ENCODE measurements at regions not wholly inside any gene's neighbourhood (a gene's known extent, or its start where the extent isn't known, plus 50 kb on each side); places are given as distances from the start of the nearest gene placed in this dataset.
"Not testable (repeated sequence)": the region's sequence is repeated elsewhere in the genome, so short reads cannot be mapped to it uniquely, and the experiment has no call there.

DNA sequence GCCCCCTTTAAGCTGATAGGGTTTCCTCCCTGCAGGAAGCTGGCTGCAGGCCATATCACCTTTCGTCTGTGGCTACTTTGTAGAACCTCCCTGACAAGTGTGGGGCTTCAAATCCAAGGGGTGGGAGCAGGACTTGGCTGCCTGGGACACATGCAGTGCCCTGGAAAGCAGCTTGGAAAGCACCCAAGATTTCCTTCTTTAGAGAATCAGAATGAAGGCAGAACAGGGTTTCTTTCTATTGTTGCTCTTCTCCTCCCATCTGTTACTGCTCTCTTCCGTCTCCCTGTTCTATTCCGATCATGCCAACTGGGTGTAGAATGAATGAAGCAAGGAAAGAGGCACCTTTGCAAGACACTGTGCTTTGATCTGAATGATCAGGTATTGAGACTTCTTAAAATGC lies 282.2 kb downstream of the MED10 start:
- no peak for DNase-seq
- H3K27ac Mint-ChIP-seq: no peak overlapping the region
- H3K4me1 Mint-ChIP-seq: no peaks in the 10 kb centered on the region
- H3K36me3 Mint-ChIP-seq: no peaks in the 10 kb centered on the region
- peaks cover 0 to 9% of the 10 kb centered on the region in 2 donors for H3K9me3 Mint-ChIP-seq
- H3K27me3 Mint-ChIP-seq: no peaks in the 10 kb centered on the region
- no peak overlapping the region for H3K4me3 Mint-ChIP-seq
- ATAC-seq (replicated peaks): no peak

DNA sequence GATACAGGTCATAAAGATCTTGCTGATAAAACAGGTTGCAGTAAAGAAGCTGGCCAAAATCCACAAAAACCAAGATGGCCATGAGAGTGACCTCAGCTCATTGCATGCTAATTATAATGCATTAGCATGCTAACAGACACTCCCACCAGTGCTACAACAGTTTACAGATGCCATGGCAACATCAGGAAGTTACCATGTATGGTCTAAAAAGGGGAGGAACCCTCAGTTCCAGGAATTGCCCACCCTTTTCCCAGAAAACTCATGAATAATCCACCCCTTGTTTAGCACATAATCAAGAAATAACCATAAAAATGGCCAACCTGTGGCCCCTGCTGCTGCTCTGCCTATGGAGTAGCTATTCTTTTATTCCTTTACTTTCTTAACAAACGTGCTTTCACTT lies 284.2 kb downstream of the MED10 start:
- not testable (repeated sequence) for H3K27me3 Mint-ChIP-seq; H3K4me1 Mint-ChIP-seq; H3K36me3 Mint-ChIP-seq; DNase-seq; H3K4me3 Mint-ChIP-seq; ATAC-seq (replicated peaks); H3K27ac Mint-ChIP-seq
- peaks cover 0 to 14% of the 10 kb centered on the region in 2 donors for H3K9me3 Mint-ChIP-seq

DNA sequence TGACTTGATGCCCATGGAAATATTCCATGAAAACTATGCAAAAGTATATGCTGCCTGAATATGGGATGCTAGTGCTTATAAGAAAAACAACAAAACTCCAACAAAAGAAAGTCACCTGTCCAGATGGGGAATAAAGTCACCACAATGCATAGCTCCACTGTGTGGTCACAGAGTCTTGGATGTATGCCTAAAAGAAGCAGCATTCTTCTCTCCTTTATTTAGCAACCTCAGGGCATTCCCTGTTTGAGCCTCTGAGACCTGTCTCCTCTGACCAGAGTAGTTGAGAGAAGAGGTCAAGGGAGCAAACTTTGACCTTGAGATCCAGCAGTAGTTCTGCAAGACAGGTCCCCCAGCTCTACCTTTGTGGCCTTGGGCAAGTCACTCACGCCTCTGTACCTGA lies 287.5 kb downstream of the MED10 start:
- DNase-seq (no peak), ATAC-seq (replicated peaks) (no peak)
- no peaks in the 10 kb centered on the region for H3K36me3 Mint-ChIP-seq
- H3K27ac Mint-ChIP-seq: no peak overlapping the region
- peaks cover 0 to 13% of the 10 kb centered on the region in 2 donors for H3K9me3 Mint-ChIP-seq
- H3K4me3 Mint-ChIP-seq: no peak overlapping the region
- H3K27me3 Mint-ChIP-seq: no peaks in the 10 kb centered on the region
- no peaks in the 10 kb centered on the region for H3K4me1 Mint-ChIP-seq

DNA sequence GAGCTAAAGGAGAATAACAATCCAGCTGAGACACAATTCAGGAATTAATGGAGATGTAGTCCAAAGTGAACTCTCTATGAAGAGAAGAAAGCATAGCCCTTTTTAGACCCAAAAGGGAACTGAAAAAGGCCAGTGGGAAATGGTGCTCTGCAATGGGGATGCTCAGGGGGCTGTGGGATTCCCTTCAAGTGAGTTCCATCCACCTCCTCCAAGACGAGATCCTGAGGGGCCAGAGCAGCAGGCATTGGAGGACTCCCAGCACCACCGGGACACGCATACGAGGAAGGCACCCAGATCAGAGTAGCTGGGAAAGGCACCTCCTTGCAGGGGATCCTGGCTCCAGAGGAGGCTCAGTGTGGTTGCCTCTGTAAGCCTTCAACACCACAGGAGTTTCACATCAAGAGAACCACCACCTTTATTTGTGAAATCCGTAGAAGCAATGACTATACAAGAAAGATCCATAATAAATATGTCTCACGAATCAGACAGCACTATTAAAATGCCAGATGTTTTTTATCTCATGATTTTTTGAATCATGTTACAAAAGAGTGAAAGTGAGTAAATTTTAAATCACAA lies 288.2 kb downstream of the MED10 start:
- DNase-seq: no peak
- Mint-ChIP-seq H3K9me3 (peaks cover 0 to 13% of the 10 kb centered on the region in 2 donors), H3K27me3 (no peaks in the 10 kb centered on the region), H3K4me1 (no peaks in the 10 kb centered on the region), H3K4me3 (no peak overlapping the region), H3K27ac (no peak overlapping the region), H3K36me3 (no peaks in the 10 kb centered on the region)
- no peak for ATAC-seq (replicated peaks)

DNA sequence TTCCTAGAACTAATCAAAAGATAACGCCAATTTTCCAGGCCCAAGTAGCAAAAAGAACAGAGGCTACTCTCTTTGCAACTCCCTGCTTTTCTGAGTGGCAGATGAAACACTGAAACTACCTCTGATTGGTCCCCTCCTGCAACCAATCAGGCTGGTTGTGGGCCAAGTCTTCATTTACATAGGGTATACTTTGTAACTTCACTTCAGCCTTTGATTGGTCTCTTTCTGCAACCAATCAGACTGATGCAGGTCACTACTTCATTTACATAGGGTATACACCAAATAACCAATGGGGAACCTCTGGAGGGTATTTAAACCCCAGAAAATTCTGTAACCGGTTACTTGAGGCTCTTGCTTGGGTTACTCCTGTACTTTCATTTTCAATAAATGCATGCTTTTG lies 289.6 kb downstream of the MED10 start:
- H3K9me3 Mint-ChIP-seq: peaks cover 0 to 10% of the 10 kb centered on the region in 2 donors
- no peaks in the 10 kb centered on the region for H3K4me1 Mint-ChIP-seq
- H3K27ac Mint-ChIP-seq: no peak overlapping the region
- H3K27me3 Mint-ChIP-seq: no peaks in the 10 kb centered on the region
- no peak for DNase-seq
- no peak for ATAC-seq (replicated peaks)
- H3K4me3 Mint-ChIP-seq: no peak overlapping the region
- H3K36me3 Mint-ChIP-seq: no peaks in the 10 kb centered on the region

DNA sequence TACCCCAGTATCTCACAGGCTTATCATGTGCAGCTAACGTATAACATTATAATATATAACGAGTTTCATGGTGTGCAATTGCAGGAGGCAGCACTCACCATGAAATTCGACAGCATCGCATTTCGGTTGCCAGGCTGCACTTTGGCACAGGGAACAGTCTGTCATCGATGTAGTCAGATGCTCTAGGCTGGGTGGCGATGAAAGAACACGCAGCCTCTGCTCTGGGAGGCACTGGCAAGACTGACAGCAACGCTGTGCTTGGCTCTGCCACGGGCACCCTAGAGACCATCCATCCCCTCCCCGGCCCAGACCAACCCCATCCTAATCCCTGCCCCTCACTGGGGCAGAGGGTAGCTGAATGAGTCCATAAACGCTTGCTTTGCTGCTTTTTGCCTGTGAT lies 290.8 kb downstream of the MED10 start:
- Mint-ChIP-seq H3K4me3 (no peak overlapping the region), H3K36me3 (no peaks in the 10 kb centered on the region), H3K9me3 (peaks cover 0 to 9% of the 10 kb centered on the region in 2 donors), H3K27me3 (no peaks in the 10 kb centered on the region), H3K4me1 (no peaks in the 10 kb centered on the region), H3K27ac (no peak overlapping the region)
- ATAC-seq (replicated peaks) (no peak), DNase-seq (no peak)

DNA sequence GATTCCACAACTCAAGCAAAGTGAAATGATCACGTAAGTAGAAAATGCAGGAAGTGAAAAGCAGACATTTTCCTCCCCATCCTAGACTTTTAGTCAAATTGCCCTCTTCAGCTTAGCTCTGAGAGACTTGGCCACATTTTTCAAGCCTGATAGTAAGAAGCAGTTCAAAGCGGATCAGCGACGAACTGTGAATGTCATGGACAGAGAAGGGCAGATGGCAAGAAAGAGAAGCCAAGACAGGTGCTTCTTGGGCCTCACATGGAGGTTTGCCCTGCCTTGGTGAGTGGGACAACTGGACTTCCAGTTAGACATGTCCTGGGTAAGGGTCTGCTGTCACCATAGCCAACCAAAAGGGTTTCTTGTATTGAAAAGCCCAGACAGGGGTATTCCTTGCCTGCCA lies 291.5 kb downstream of the MED10 start:
- Mint-ChIP-seq H3K9me3 (peaks cover 0 to 6% of the 10 kb centered on the region in 2 donors), H3K36me3 (no peaks in the 10 kb centered on the region), H3K27me3 (no peaks in the 10 kb centered on the region), H3K27ac (no peak overlapping the region), H3K4me1 (no peaks in the 10 kb centered on the region), H3K4me3 (no peak overlapping the region)
- no peak for DNase-seq
- ATAC-seq (replicated peaks): no peak

DNA sequence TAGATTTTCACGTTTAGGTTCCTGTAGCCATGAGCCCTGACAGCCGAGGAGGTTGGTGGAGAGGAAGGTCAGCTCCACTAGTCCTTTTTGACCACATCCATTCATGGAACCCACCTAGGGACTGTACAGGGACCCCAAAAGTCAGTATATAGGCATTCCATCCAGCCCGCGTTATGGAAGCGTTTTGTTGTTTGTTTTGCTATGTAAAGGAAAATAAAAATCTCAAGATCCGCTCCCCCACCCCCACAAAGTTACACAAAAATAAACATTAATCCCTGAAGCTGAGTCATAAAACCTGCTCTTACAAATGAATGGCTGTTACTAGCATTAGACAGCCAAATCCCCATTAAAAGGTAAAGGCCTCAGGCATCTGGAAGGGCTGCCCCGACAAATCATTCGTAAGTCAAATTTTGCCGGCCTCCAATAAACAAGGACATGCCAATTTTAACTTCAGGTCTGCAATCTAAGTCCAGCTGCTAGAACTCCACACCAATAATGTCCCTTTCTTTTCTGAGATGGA lies 292.9 kb downstream of the MED10 start:
- DNase-seq (no peak), ATAC-seq (replicated peaks) (no peak)
- Mint-ChIP-seq H3K9me3 (peaks cover 0 to 10% of the 10 kb centered on the region in 2 donors), H3K4me3 (no peak overlapping the region), H3K27me3 (no peaks in the 10 kb centered on the region), H3K4me1 (no peaks in the 10 kb centered on the region), H3K27ac (no peak overlapping the region), H3K36me3 (no peaks in the 10 kb centered on the region)

DNA sequence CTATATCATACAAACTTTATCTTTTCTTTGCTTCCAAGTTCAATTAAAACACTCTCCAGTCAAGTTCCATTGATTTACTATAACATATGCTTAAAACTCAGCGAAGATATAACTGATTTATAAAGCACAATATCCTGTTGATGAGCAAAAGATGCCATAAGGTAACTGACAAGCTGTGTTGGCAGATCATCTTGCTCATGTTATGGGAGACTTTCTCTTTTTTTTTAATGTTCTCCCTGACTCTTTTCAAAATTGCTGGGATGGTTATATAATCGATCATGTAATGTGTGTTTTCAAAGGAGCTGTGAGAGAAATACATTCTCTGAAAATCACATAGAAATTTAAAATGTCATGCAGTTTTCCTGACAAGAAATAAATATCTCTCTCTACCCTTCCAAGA lies 293.5 kb downstream of the MED10 start:
- DNase-seq (no peak), ATAC-seq (replicated peaks) (no peak)
- H3K27me3 Mint-ChIP-seq: no peaks in the 10 kb centered on the region
- H3K27ac Mint-ChIP-seq: no peak overlapping the region
- no peak overlapping the region for H3K4me3 Mint-ChIP-seq
- H3K4me1 Mint-ChIP-seq: no peaks in the 10 kb centered on the region
- H3K9me3 Mint-ChIP-seq: peaks cover 0 to 6% of the 10 kb centered on the region in 2 donors
- H3K36me3 Mint-ChIP-seq: no peaks in the 10 kb centered on the region

DNA sequence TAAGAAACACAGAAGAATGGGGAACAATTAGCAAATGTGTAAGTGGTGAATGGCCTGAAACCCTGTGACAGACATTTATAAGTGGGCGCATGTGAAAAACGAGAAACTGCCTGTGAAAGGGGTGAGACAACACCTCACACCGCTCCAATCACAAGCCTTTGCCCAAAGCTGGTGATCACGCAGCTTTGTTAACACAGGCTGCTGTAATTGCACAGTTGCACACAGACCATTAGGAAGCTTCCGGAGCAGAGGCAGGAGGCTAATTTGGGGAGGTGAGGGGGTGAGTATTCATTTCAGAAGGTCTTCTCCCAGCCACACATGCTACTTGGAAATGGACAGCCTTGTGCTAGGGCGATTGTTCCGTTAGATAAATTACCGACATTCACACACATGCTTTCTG lies 294.0 kb downstream of the MED10 start:
- ATAC-seq (replicated peaks): no peak
- Mint-ChIP-seq H3K36me3 (no peaks in the 10 kb centered on the region), H3K4me1 (no peaks in the 10 kb centered on the region), H3K27ac (no peak overlapping the region), H3K9me3 (peaks cover 0 to 4% of the 10 kb centered on the region in 2 donors), H3K4me3 (no peak overlapping the region), H3K27me3 (no peaks in the 10 kb centered on the region)
- no peak for DNase-seq

DNA sequence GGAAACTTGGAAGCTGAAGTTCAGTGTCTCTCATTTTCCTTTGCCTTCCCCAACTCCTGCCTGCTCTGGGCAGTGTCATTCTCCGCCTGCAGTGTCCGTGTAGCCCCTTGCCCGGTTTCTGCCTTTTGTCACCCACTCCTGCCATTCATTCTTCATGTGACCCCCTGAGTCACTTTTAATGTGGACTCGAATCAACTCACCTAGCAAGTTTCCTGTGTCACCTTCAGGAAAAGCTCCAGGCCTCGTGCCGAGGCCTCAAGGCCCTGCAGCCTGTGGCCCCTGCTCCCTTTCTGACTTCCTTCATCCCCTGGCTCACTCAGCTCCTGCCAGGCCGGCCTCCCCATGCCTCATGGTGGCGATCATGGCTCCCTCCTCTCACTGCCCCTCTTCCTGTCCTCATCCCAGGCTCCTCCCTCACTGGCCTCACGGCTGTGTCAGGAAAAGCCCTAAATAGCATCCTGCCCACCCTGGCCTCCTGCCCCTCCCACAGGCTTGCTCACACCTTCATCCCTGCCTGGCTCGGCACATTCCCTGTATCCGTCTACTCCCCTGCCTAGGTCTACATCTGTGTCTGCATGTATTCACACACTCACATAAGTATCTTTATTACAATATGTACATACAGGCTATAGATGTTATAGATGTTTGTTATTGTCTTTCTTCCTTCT lies 294.9 kb downstream of the MED10 start:
- Mint-ChIP-seq H3K9me3 (peaks cover 0 to 4% of the 10 kb centered on the region in 2 donors), H3K27me3 (no peaks in the 10 kb centered on the region), H3K27ac (no peak overlapping the region), H3K4me1 (no peaks in the 10 kb centered on the region), H3K36me3 (no peaks in the 10 kb centered on the region), H3K4me3 (no peak overlapping the region)
- DNase-seq (no peak), ATAC-seq (replicated peaks) (no peak)

DNA sequence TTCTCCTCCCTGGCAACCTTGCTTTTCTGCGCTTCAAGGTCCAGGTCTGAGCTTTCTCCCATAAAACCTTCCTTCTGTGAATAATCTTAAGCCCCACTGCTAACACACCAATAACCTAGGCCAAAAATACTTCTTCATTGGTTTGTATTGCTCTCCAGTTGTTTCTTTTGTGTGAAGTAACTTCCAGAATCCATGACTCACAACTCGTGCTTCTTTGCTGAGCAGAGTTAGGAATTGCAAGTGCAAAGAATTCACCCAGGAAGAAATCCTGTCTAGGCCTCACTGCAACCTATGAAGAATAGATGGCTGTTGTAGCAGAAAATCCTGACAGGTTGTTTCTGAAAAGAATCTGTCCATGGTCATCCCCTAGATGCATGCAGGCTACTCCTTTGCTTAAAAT lies 295.7 kb downstream of the MED10 start:
- H3K4me3 Mint-ChIP-seq: no peak overlapping the region
- no peak for ATAC-seq (replicated peaks)
- no peaks in the 10 kb centered on the region for H3K36me3 Mint-ChIP-seq
- no peak overlapping the region for H3K27ac Mint-ChIP-seq
- H3K4me1 Mint-ChIP-seq: no peaks in the 10 kb centered on the region
- peaks cover 0 to 4% of the 10 kb centered on the region in 2 donors for H3K9me3 Mint-ChIP-seq
- DNase-seq: no peak
- no peaks in the 10 kb centered on the region for H3K27me3 Mint-ChIP-seq

DNA sequence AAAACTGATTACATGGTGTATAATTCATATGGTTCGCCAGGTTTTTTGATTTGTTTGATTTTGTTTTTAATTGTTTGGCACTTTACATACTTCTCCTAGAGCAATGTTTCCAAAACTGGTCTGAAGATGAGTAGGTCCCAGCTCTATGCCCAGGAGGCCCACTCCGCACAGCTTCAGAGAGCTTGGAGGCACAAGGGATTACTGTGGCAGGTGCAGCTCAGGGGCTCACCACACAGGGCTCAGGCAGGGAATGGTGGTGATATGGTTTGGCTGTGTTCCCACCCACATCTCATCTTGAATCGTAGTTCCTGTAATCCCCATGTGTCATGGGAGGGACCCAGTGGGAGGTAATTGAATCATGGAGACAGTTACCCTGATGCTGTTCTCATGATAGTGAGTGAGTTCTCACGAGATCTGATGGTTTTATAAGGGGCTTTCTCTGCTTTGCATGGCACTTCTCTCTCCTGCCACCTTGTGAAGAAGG lies 296.6 kb downstream of the MED10 start:
- DNase-seq (no peak), ATAC-seq (replicated peaks) (no peak)
- no peak overlapping the region for H3K4me3 Mint-ChIP-seq
- H3K4me1 Mint-ChIP-seq: no peaks in the 10 kb centered on the region
- H3K27me3 Mint-ChIP-seq: no peaks in the 10 kb centered on the region
- H3K27ac Mint-ChIP-seq: no peak overlapping the region
- no peaks in the 10 kb centered on the region for H3K36me3 Mint-ChIP-seq
- peaks cover 0 to 4% of the 10 kb centered on the region in 2 donors for H3K9me3 Mint-ChIP-seq

DNA sequence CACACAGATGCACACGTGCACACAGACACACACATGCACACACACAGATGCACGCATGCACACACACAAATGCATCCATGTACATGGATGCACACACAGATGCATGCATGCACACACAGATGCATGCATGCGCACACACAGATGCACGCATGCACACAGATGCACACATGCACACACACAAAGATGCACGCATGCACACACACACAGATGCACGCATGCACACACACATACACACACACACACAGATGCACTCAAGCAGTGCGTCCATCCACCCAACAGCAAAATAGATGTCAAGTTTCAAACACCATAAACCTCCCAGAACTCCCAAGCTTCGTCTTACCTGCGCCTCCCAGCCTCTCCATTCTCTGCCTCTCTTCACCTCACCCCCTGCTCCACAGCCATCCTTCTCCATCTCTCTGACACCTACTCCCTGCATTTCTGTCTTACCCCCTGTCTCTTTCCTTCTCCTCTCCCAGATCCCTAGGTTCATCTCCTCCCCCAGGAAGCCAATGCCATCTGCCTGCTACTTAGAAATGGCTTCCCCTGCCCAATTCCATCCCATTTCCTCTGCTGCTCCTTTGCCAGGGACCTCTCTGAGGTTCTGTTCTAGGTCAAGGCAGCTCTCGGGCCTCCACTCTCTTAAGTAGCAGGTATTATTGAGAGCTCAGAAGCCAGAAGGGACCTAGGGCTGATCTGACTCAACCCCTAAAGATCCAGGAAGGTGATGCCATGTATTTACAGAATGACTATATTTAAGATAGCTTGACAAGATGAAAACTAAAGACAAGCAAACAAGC lies 297.2 kb downstream of the MED10 start:
- no peaks in the 10 kb centered on the region for H3K4me1 Mint-ChIP-seq
- no peaks in the 10 kb centered on the region for H3K36me3 Mint-ChIP-seq
- H3K27me3 Mint-ChIP-seq: no peaks in the 10 kb centered on the region
- peaks cover 0 to 4% of the 10 kb centered on the region in 2 donors for H3K9me3 Mint-ChIP-seq
- no peak overlapping the region for H3K27ac Mint-ChIP-seq
- no peak overlapping the region for H3K4me3 Mint-ChIP-seq
- ATAC-seq (replicated peaks) (no peak), DNase-seq (no peak)

DNA sequence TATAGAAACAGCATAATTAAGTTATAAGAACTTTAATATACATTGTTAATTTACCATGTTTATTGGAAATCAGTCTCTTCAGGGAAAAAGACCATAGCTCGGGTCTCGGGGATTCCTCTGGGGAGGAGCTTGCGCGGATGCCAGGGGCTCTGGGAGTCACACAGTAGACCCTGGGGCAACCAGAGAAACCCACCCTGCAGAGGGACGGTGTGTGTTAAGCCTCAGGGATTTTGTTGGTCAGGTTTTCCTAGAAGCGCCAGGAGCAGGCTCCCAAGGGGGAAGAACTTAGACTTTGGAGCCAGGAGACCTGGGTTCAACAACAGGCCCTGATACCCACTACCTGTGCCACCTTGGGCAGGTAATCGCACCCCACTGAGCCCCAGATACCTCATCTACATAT lies 297.9 kb downstream of the MED10 start:
- Mint-ChIP-seq H3K27me3 (no peaks in the 10 kb centered on the region), H3K4me1 (no peaks in the 10 kb centered on the region), H3K4me3 (no peak overlapping the region), H3K36me3 (no peaks in the 10 kb centered on the region), H3K9me3 (peaks cover 0 to 4% of the 10 kb centered on the region in 2 donors), H3K27ac (no peak overlapping the region)
- DNase-seq (no peak), ATAC-seq (replicated peaks) (no peak)
